ENCODE measurements at regions not wholly inside any gene's neighbourhood (a gene's known extent, or its start where the extent isn't known, plus 50 kb on each side); places are given as distances from the start of the nearest gene placed in this dataset.

DNA sequence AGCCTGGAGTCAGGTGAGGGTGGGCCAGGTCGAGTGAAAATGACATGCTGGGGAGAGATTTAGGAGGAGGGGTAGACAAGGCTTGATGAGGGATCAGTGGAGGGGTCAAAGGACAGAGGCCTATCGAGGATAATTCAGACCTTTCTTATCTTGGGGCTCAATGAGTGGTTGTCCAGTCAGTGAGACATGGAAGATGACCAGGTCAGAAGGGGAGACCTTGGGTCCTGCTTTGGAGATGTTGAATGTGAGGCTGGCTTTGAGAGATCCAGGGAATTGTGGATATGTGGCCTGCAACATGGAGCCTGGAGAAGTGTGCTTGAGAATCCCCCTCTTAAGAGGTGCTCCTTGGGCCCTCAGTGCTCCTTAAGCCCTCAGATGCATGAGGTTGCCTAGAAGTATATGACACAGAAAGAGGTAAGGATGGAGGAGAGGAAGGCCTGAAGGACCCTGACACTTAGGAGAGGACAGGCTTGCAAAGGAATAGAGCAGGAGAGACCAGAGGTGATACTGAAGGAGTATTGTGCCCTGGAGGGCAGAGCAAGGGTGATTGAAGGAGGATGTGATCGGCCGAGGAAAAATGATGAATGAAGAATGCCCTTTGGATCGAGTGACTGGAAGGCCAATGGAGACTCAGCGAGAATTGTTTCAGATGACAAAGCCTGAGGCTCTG, 129.8 kb upstream of the GPR26 start:
- peak; percentile 15 for DNase-seq

DNA sequence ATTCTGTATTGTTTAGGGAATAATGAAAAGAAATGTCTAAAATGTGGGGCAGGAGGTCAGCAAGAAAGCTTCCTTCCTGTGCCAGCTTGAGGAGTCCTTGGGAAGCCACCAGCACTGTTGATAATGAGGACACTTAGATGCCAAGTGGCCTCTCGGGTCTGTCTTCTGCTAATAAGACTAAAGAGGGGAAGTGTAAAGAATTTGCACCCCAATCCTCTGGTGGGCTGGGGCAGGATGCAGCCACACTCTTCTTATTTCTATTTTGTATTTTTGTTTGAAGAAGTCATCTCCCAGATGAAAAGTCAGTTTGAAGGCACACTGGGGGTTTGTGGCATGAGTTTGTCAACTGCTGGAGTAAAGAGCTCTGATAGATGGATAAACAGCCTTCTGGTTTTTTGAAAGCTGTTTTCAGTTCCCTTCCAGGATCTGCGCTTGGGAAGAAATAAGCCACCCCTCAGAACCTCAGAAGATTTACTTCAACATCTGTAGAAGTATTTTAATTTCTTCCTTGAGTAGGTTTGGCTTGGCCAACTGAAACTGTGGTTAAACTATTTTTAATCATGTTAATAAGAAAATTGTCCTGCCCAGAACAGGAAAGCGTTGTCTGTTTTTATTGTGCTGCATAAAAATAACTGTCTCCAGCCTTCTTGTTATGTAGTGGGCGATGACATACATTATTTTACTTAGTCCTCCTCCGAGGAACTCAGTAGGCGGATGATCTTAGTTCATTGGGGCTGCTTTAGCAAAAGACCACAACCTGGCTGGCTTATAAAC, 128.8 kb upstream of the GPR26 start:
- DNase-seq: no peak

GRCh38 chr10:123538401-123539320, 127.5 kb upstream of the GPR26 start:
- peak; percentile 9 for DNase-seq

DNA sequence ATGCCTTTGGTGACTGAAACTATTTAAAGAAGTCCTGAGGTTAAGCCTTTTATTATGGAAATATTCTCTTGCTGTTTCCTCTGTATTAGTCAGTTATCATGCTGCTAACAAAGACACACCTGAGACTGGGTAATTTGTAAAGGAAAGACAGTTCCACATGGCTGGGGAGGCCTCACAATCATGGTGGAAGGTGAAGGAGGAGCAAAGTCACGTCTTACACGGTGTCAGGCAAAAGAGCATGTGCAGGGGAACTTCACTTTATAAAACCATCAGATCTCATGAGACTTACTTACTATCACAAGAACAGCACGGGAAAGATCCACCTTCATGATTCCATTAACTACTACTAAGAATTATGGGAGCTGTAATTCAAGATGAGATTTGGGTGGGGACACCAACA, 121.2 kb upstream of the GPR26 start:
- no peak for DNase-seq

- no peak for DNase-seq
Observed at GRCh38 chr10:123548770-123549169, 117.4 kb upstream of the GPR26 start.

GRCh38 chr10:123549761-123550454, 116.2 kb upstream of the GPR26 start:
- peak; percentile 33 for DNase-seq

- DNase-seq: no peak
Observed at GRCh38 chr10:123550675-123551096, 115.5 kb upstream of the GPR26 start.

GRCh38 chr10:123551259-123551658, 114.9 kb upstream of the GPR26 start:
- no peak for DNase-seq

DNA sequence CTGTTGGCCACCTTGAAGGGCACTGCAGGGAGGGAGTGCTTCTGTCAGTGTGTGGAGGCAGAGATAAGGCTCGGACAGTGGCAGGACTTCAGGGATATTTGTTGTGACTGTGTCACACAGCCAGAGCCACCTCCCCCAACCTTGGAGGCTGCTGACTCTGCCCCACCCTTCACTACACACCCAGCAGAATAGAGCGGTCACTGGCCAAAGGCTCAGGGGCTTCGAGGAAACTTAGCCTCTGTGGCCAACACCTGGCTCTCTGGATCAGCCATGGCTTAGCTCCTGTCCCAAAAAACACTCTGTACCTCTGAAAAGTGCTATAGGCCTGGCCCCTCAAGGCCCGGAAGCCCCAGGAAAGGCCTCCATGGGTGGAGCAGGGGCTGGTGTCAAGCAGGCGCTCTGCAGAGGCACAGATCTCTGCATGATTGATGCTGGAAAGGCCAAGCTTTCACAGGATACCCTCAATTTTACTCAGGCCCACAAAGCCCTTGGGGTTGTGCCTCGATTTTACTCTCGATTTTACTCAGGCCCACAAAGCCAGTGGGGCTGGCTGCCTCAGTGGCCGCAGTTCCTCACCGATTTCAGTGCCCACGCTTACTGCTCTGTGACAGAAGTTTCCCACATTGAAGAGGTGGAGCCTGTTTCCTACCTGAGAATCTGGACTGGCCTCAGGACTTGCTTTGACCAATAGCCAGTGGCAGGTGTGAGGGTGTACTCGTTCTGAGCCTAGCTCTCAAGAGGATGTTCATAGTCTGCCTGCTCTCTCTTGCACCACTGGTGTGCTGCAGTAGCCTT, 113.2 kb upstream of the GPR26 start:
- no peak for DNase-seq

DNA sequence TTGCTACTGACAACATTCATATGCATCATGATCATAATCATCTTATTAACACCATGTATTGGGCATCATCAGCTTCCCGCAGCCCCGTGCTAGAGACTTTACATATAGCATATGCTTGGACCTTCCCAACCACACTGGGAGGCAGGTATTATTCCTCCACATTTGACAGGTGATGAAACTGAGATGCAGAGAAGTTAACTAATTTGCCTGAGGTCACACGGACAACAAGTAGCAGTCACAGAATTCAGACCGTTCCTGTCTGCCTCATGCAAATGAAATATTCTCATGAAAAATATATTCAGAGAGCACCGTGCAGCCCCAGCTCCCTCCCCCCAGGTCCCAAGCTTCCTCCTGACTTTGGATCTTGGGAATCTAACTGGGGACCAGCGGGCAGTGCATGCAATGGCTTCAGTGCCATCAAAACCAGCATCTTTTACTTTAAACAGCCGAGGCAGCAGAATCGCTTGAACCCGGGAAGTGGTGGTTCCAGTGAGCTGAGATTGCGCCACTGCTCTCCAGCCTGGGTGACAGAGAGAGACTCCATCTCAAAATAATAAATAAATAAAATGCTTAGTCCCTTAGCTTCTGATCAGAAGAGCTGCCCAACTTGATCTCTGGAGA, 112.2 kb upstream of the GPR26 start:
- DNase-seq: no peak

DNA sequence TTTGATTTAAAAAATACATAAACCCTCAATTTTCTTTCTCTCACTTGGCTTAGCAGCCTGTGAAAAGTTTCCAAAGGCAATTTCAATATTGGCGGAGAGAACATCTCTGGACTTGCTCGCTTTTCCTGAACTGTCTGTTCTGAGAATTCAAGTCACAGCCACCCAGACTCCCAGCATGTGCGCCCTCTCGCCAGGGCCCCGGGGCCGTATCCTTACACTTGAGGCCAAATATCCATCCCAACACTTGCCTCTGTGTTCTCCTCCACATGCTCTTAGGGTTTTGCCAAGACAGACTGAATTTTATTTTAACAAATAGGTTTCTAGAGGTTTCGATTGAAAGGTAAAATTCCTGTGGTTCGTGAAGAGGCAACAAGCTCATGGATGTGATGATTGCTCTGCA, 111.5 kb upstream of the GPR26 start:
- DNase-seq: no peak

DNA sequence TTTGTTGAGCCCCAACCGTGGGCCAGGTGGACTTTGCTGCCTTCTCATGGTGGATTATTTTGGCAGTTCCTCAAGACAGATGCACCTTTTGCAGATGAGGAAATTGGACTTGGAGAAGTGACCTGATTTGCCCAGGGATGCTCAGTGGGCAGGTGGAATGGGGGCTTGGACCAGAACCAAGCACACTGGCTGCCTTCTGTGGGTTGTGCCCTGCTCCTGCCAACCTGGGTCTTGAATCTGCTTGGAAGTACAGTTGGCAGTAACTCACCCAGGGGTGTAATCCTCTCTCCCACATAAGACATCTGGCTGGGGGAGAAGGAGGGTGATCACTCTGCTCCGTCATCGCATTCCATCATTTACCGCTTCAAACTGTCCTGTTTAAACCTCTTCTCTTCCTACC, 110.5 kb upstream of the GPR26 start:
- peak; percentile 45 for DNase-seq

GRCh38 chr10:123556049-123556448, 110.1 kb upstream of the GPR26 start:
- DNase-seq: peak; percentile 47

DNA sequence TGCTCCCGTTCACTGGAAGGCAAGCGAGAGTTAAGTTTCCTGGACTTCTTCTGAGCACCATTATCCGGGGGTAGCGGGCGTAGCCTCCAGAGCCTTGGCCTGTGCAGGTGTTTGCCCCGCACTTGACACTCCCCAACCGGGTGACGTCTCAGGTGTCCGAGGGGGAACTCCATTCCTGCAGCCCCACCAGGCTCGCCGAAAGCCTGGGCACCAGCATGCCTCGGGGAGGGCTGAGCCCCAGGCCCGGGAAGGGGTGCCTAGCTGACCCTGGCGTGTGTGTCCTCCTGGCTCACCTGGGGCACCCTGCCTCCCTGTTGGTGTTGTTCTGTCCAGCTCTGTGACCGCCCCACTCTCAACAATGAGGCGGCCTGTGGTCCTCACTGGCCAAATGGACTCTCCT, 109.4 kb upstream of the GPR26 start:
- peak; percentile 33 for DNase-seq

- DNase-seq: peak; percentile 40
Observed at GRCh38 chr10:123557366-123558108, 108.6 kb upstream of the GPR26 start.

GRCh38 chr10:123558651-123559050, 107.5 kb upstream of the GPR26 start:
- no peak for DNase-seq

DNA sequence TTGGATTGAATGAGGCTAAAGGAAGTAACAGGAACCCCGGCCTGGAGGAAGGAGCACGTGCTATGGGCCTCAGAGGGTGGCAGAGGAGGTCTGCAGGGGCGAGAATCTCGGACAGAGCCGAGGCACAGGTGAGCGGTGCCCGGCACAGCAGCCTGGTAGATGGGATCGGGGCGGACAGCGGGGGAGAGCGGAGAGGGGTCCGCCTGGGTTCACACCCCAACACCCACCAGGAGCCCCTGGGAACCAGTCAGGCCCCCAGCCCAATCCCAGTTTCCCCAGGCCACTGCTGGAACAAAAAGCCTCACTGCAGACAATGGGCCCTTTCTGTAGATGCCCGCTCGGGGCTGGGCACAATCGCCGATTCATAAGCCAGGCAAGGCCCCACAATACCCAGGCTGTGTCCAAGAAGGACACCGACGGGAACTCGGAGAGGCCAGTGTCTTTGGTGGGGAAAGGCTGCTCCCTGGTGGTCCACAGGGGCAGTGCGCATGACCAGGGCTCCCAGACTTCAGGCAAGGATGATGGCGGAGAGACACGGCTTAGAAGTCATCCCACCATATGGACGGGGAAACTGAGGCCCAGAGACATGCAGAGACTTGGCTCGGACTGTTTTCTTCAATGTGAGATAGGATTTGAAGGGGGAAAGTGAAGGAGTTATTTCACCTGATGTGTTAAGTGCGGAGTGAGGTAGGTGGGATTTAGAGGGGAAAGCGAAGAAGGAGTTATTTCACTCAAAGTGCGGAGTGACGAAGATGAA, 106.9 kb upstream of the GPR26 start:
- peak; percentile 90 for DNase-seq

- DNase-seq: no peak
Observed at GRCh38 chr10:123559823-123560092, 106.4 kb upstream of the GPR26 start.

DNA sequence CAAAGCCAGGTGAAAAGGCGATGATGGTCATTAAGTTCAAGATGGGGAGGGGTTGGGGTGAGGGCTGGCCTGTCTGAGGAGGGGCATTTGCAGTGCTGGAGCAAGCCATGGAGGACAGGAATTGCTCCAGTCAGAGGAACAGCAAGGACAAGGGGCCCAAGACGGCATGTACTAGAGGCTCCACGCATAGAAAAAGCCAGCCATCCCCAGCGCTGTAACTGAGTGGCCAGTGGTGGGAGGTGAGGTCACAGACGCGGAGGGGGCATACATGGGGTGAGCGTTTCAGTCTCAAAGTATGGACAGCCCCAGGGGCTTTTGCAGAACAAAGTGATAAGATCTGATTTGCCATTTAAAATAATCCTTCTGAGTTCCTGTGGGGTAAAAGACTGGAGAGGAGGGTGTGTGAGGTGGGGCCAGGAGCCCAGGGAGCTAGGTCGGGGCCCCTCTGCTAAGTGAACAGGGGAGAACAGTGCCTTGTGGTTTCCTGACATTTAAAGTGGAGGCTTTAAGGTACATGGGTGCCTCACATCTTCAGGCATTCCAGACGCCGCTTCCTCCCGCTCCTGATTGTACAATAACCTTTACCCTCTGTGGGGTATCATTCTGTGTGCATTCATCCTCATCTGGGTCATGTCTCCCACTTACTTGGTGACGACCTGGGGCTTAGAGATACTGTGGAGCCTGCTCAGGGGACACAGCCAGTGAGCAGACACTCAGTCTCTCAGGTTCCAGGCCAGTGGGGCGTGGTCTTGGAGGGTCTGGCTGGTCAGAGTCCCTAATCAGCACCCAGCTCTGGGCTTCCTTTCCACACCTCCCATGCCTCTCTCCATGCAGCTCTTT, 105.6 kb upstream of the GPR26 start:
- peak; percentile 48 for DNase-seq

- peak; percentile 35 for DNase-seq
Observed at GRCh38 chr10:123561141-123561440, 105.1 kb upstream of the GPR26 start.
